ENCODE measurements at regions not wholly inside any gene's neighbourhood (a gene's known extent, or its start where the extent isn't known, plus 50 kb on each side); places are given as distances from the start of the nearest gene placed in this dataset.

- DNase-seq (ENCODE audit: low spot score), result no peak
Observed at GRCh38 chr1:38718031-38718430, 141.5 kb downstream of the RRAGC start.

GRCh38 chr1:38716229-38716628 lies 143.3 kb downstream of the RRAGC start:
- no peak for DNase-seq (ENCODE audit: low spot score)

DNA sequence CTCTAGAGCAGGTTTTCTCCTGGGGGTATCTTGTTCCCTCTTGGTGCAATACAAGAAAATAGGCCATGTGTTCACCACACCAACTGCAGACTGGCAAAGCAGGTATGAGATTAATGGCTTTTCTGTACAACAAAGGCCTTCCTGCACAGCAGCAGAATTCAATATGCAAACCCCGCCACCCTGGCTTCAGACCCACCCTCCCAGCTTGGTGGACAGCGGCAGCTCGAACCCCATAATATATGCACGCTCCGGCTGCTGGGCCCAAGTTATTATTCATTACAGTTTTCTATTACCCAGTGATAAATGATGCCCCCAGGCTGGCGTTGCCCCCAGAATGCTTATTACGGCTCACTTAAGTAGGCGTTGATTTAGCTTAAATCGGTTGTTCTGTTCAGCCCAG lies 144.2 kb downstream of the RRAGC start:
- DNase-seq (ENCODE audit: low spot score), result no peak

GRCh38 chr1:38712046-38712445 lies 147.5 kb downstream of the RRAGC start:
- no peak for DNase-seq (ENCODE audit: low spot score)

GRCh38 chr1:38708701-38709258 lies 150.8 kb downstream of the RRAGC start:
- DNase-seq (ENCODE audit: low spot score), result no peak

- no peak for DNase-seq (ENCODE audit: low spot score)
Observed at GRCh38 chr1:38701088-38701487, 158.5 kb downstream of the RRAGC start.

GRCh38 chr1:38700077-38700470 lies 159.5 kb downstream of the RRAGC start:
- DNase-seq (ENCODE audit: low spot score), result no peak

GRCh38 chr1:38699330-38700076 lies 160.1 kb downstream of the RRAGC start:
- no peak for DNase-seq (ENCODE audit: low spot score)

GRCh38 chr1:38697387-38697786 lies 162.2 kb downstream of the RRAGC start:
- no peak for DNase-seq (ENCODE audit: low spot score)

DNA sequence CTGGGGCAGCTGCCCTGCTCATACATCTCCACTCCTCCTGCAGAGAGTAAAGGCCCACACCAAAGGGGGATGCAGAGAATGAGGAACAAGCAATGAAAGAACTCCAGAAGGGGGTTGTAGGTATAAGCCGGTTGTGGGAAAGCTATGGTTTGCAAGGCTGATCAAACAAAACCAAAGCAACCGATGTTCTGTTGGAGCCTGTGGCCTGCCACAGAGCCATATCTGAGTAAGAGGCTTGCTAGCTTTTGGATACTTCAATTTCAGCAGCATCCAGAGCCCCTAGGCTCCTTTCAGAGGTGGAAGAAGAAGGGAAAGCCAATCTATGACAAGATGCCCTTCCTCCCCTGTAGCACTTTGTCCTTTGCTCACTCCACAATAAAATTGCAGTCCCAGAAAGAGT lies 163.2 kb downstream of the RRAGC start:
- no peak for DNase-seq (ENCODE audit: low spot score)

- no peak for DNase-seq (ENCODE audit: low spot score)
Observed at GRCh38 chr1:38693759-38694158, 165.8 kb downstream of the RRAGC start.

GRCh38 chr1:38693031-38693430 lies 166.5 kb downstream of the RRAGC start:
- DNase-seq (ENCODE audit: low spot score), result no peak

DNA sequence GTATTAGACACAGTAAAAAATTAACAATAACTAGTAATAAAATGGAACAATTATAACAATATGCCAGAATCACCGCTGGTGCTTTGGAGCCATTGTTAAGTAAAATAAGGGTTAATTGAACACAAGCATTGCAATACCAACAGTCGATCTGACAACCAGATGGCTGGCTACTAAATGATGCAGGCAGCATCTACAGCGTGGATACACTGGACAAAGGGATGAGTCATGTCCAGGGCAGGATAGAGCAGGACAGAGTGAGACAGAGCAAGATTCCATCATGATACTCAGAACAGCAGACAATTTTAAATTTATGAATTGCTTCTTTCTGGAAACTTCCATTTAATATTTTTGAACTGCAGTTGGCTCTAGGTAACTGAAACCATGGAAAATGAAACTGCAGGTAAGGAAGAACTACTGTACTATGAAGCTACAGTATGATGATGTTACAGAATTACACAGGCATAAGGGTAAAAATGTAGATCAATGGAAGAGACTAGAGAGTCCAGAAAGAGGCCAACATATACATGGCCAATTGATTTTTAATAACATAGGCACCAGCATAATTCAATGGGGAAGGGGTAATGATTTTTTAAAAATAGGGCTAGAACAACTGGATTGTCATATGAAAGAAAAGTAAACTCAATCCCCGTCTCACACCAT lies 168.7 kb downstream of the RRAGC start:
- DNase-seq (ENCODE audit: low spot score), result no peak

DNA sequence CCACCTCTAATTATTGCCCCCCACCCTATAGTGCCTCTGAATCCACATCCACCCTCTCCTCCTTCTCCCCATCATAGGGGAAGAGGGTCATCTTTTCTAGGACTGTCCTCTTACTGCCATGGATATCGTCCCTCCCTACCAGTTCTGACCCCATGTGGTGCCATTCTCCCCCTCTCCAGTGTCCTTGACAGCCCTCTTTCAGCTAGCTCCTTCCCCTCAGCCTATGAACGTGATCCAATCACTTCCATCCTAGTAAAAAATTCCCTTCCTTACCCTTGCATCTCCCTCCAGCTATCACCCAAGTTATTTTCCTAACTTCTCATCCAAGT lies 172.7 kb downstream of the RRAGC start:
- no peak for DNase-seq (ENCODE audit: low spot score)

GRCh38 chr1:38686167-38686926 lies 173.2 kb downstream of the RRAGC start:
- DNase-seq (ENCODE audit: low spot score), result no peak

GRCh38 chr1:38685388-38685787 lies 174.2 kb downstream of the RRAGC start:
- DNase-seq (ENCODE audit: low spot score), result no peak

- DNase-seq (ENCODE audit: low spot score), result no peak
Observed at GRCh38 chr1:38680801-38681510, 178.6 kb downstream of the RRAGC start.

- DNase-seq (ENCODE audit: low spot score), result no peak
Observed at GRCh38 chr1:38677756-38678155, 181.8 kb downstream of the RRAGC start.

- no peak for DNase-seq (ENCODE audit: low spot score)
Observed at GRCh38 chr1:38677311-38677710, 182.3 kb downstream of the RRAGC start.

GRCh38 chr1:38672692-38673091 lies 186.9 kb downstream of the RRAGC start:
- DNase-seq (ENCODE audit: low spot score), result no peak

DNA sequence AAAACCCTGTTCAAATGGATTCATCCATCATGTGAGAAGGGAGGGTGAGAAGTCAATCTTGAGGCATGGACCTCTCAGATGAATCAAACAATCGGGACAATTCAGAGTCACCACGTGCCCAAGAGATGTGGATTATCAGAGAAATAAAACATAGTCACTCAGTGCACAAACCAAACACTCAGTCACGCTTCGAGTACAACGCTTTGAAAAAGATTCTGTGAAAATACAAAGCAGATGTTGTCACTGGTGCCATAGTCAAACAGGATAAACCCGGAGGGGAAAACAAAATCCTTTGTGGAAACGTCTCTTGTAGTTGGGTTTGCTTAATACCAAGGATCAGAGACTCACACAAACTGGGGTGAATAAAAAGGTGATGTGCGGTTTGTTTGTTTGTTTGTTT lies 188.4 kb downstream of the RRAGC start:
- no peak for DNase-seq (ENCODE audit: low spot score)

DNA sequence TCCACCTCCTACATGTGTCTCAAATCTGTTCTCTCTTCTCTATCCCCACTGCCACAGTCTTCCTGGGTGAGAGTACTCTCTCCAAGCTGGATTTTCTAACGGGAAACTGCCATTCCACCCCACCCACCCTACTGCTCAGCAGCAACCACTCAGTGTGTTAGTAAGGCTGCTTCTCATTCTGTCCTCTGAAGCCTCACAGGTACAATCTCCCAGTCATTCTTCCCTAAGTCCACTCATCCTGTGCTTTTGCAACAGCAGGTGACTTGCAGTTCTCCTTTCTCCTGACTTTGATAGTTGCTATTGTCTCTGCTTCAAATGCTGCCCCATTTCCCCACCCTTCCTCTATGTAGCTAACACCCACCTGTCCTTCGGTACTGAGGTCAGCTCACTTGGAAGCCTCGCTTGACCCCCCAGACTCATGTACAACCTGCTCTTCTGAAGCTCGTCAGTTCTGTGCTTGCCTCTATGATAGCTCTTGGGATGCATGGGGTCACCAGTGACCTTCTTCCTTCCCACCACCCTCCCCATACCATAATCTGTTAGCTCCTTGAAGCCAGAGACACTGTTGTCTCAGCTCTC lies 188.9 kb downstream of the RRAGC start:
- no peak for DNase-seq (ENCODE audit: low spot score)

Measured in CD4-positive, alpha-beta T cell treated with Interleukin-6 at 100 ng/mL for 8 hours (primary cell).